ENCODE measurements at regions not wholly inside any gene's neighbourhood (a gene's known extent, or its start where the extent isn't known, plus 50 kb on each side); places are given as distances from the start of the nearest gene placed in this dataset.

GRCh38 chr9:126119731-126120130 is 206.9 kb upstream of the MVB12B start:
- H3F3A ChIP-seq (replicated peaks; ENCODE audit: low read depth) = no peaks in the 10 kb centered on the region
- no peaks in the 10 kb centered on the region for H4K20me1 ChIP-seq (replicated peaks; ENCODE audit: insufficient read depth)
- H3K4me3 Mint-ChIP-seq = no peak overlapping the region
- TF ChIP-seq NANOG (IDR thresholded peaks at IDR 0.05; ENCODE audit: borderline replicate concordance) (no peak), ZNF114 (CRISPR knock-in tag; IDR thresholded peaks at IDR 0.05) (no peak), ZNF331 (CRISPR knock-in tag; IDR thresholded peaks at IDR 0.05; ENCODE audit: low read depth) (no peak), CTCF (conservative IDR thresholded peaks at IDR 0.05; ENCODE audit: low read depth in 2 of 2) (no peak), CREB1 (CRISPR knock-in tag; IDR thresholded peaks at IDR 0.05; ENCODE audit: low read depth) (no peak), POLR2AphosphoS5 (IDR thresholded peaks at IDR 0.05; ENCODE audit: low read depth) (no peak), ETS1 (IDR thresholded peaks at IDR 0.05) (no peak), ZNF462 (CRISPR knock-in tag; IDR thresholded peaks at IDR 0.05) (no peak), STAT1 (IDR thresholded peaks at IDR 0.05; ENCODE audit: unreplicated experiment) (no peak), EZH2 (IDR thresholded peaks at IDR 0.05; ENCODE audit: low read depth, unreplicated experiment) (no peak), JUNB (IDR thresholded peaks at IDR 0.05; ENCODE audit: unreplicated experiment) (no peak), EZH2phosphoT487 (IDR thresholded peaks at IDR 0.05; ENCODE audit: unreplicated experiment) (no peak), REST (IDR thresholded peaks at IDR 0.05; ENCODE audit: unreplicated experiment) (no peak)
- H3K27me3 Mint-ChIP-seq (ENCODE audit: insufficient read depth, low read depth, poor library complexity) = no peaks in the 10 kb centered on the region
- no peaks in the 10 kb centered on the region for H3K79me2 ChIP-seq (replicated peaks; ENCODE audit: insufficient read depth)
- no peak overlapping the region for H2AFZ ChIP-seq
- H3K36me3 Mint-ChIP-seq (ENCODE audit: low read depth) = no peaks in the 10 kb centered on the region
- H3K9me3 Mint-ChIP-seq = no peaks in the 10 kb centered on the region
- no peaks in the 10 kb centered on the region for H3K4me1 ChIP-seq (ENCODE audit: insufficient read depth)
- H3K4me1 Mint-ChIP-seq = no peaks in the 10 kb centered on the region; the same call in 2 of the 3 replicates
- no peak overlapping the region for H3K4me2 ChIP-seq
- ATAC-seq = no peak
- H3K4me3 ChIP-seq = no peak overlapping the region
- no peaks in the 10 kb centered on the region for H3K36me3 ChIP-seq (ENCODE audit: insufficient read depth)
- H3K27ac Mint-ChIP-seq = no peak overlapping the region
- H3K27me3 ChIP-seq (ENCODE audit: insufficient read depth) = no peaks in the 10 kb centered on the region
- H3K9me2 ChIP-seq (ENCODE audit: insufficient read depth) = no peaks in the 10 kb centered on the region
- no peak overlapping the region for H3K27ac ChIP-seq (ENCODE audit: low read depth)
- DNase-seq (ENCODE audit: low spot score) = no peak

Measured in GM23338 (cell line).